ENCODE measurements at regions not wholly inside any gene's neighbourhood (a gene's known extent, or its start where the extent isn't known, plus 50 kb on each side); places are given as distances from the start of the nearest gene placed in this dataset.

- no peak for FAIRE-seq
Observed at GRCh38 chr6:132995432-132995831, 181.1 kb downstream of the RPS12 start.

More at GRCh38 chr6:132995432-132995831, 181.1 kb downstream of the RPS12 start:
- no peaks in the 10 kb centered on the region for H3K79me1 ChIP-seq (ENCODE audit: low read depth, low read length)
- H2BK15ac ChIP-seq (ENCODE audit: low read length) = no peak overlapping the region
- DNase-seq (ENCODE audit: low read depth in 1 of 2, low spot score in 2 of 2) = no peak
- H3K56ac ChIP-seq (replicated peaks; ENCODE audit: insufficient read length, low read depth, low read length) = no peak overlapping the region
- no peak overlapping the region for H2BK5ac ChIP-seq (ENCODE audit: low read depth, low read length)
- H3K4me2 ChIP-seq (ENCODE audit: insufficient read depth in 1 of 2, low read depth in 2 of 2, low read length in 2 of 2) = no peak overlapping the region
- no peak overlapping the region for H4K8ac ChIP-seq (ENCODE audit: extremely low read depth, insufficient read depth, low read length)
- H3K4me1 ChIP-seq (replicated peaks in 1 of 4; ENCODE audit: control insufficient read depth in 3 of 4, insufficient read depth in 4 of 4, low read length in 3 of 4) = no peaks in the 10 kb centered on the region
- H3K4ac ChIP-seq (replicated peaks; ENCODE audit: insufficient read length, low read depth, low read length) = no peak overlapping the region
- H3K27ac ChIP-seq (ENCODE audit: low read depth, low read length) = no peak overlapping the region
- H4K5ac ChIP-seq (ENCODE audit: insufficient read length, low read depth, low read length) = no peak overlapping the region
- H4K91ac ChIP-seq (replicated peaks; ENCODE audit: insufficient read length, low read length) = no peak overlapping the region
- no peaks in the 10 kb centered on the region for H3K79me2 ChIP-seq (ENCODE audit: control insufficient read depth in 1 of 2, insufficient read depth in 2 of 2, low read length in 2 of 2)
- ChIA-PET CTCF (ENCODE audit: partially characterized antibody) (interaction anchor here (1.2 kb wide), 1 partner anchor 33 kb away, joined by 3 read pairs; no protein-coding TSS in a partner anchor), POLR2A (ENCODE audit: partially characterized antibody) (no interaction called here)
- no peaks in the 10 kb centered on the region for H3K27me3 ChIP-seq (replicated peaks in 1 of 4; ENCODE audit: control insufficient read depth in 3 of 4, extremely low read depth in 1 of 4, insufficient read depth in 3 of 4, low read length in 3 of 4)
- TF ChIP-seq POU5F1 (IDR thresholded peaks at IDR 0.05; ENCODE audit: low read depth, low read length) = no peak
- no peak for TF ChIP-seq RAD21 (IDR thresholded peaks at IDR 0.05 in 1 of 2, conservative IDR thresholded peaks at IDR 0.05 in 1 of 2; ENCODE audit: low read depth in 2 of 2, low read length in 2 of 2)
- no peak for TF ChIP-seq PHF8 (conservative IDR thresholded peaks at IDR 0.05; ENCODE audit: low read depth, low read length)
- TF ChIP-seq TAF7 (optimal IDR thresholded peaks at IDR 0.05; ENCODE audit: borderline replicate concordance, low read depth, low read length) = no peak
- TF ChIP-seq CBX8 (IDR thresholded peaks at IDR 0.05; ENCODE audit: borderline replicate concordance, low read depth, low read length) = no peak
- no peak for TF ChIP-seq NRF1 (IDR thresholded peaks at IDR 0.05; ENCODE audit: low read depth, low read length)
- TF ChIP-seq SRF (IDR thresholded peaks at IDR 0.05; ENCODE audit: low read depth, low read length) = no peak
- no peak for TF ChIP-seq CHD2 (IDR thresholded peaks at IDR 0.05; ENCODE audit: low read length)
- no peak for TF ChIP-seq TCF12 (IDR thresholded peaks at IDR 0.05; ENCODE audit: low read depth, low read length)
- no peak for TF ChIP-seq KDM1A (IDR thresholded peaks at IDR 0.05; ENCODE audit: borderline replicate concordance, low read length)
- no peak for TF ChIP-seq RFX5 (IDR thresholded peaks at IDR 0.05; ENCODE audit: borderline replicate concordance, low read depth, low read length)
- TF ChIP-seq POLR2A (IDR thresholded peaks at IDR 0.05; ENCODE audit: control extremely low read depth in 1 of 2, low read depth in 2 of 2, low read length in 2 of 2) = no peak
- H3K36me3 ChIP-seq (ENCODE audit: control insufficient read depth in 2 of 4, insufficient read depth in 4 of 4, low read length in 3 of 4) = no peaks in the 10 kb centered on the region
- H3K23me2 ChIP-seq (ENCODE audit: low read depth, low read length) = no peaks in the 10 kb centered on the region
- no peak overlapping the region for H3K23ac ChIP-seq (ENCODE audit: insufficient read length)
- H3K9me3 ChIP-seq (ENCODE audit: insufficient read depth in 2 of 2, low read depth in 1 of 2, low read length in 1 of 2) = no peaks in the 10 kb centered on the region
- 96% methylated on average over 3 of the region's 3 CpGs; no CpG with 5 or more reads in 1 of the 2 experiments for WGBS, 2 experiments (ENCODE audit: extremely low coverage in 1 of 2, insufficient coverage in 1 of 2, insufficient read length in 1 of 2, insufficient replicate concordance in 2 of 2, low coverage in 1 of 2, low lambda C conversion rate in 2 of 2, missing lambda C conversion rate in 1 of 2)
- no peak overlapping the region for H2BK20ac ChIP-seq (ENCODE audit: low read length)
- no peak overlapping the region for H2AFZ ChIP-seq (ENCODE audit: low read length)
- H4K20me1 ChIP-seq (replicated peaks in 1 of 2; ENCODE audit: control insufficient read depth in 1 of 2, insufficient read depth in 2 of 2, low read length in 2 of 2) = no peaks in the 10 kb centered on the region
- H2AK5ac ChIP-seq (ENCODE audit: low read depth, low read length) = no peak overlapping the region
- H3K9ac ChIP-seq (replicated peaks in 1 of 4; ENCODE audit: extremely low read depth in 1 of 4, low read depth in 3 of 4, low read length in 3 of 4) = no peak overlapping the region
- no peak overlapping the region for H3K18ac ChIP-seq (ENCODE audit: extremely low read depth, low read length)
- no peak overlapping the region for H2BK12ac ChIP-seq (ENCODE audit: low read depth, low read length)
- H2BK120ac ChIP-seq (replicated peaks; ENCODE audit: low read depth, low read length) = no peak overlapping the region
- no peak overlapping the region for H3K14ac ChIP-seq (ENCODE audit: insufficient read length)
- no peak overlapping the region for H3K4me3 ChIP-seq (ENCODE audit: extremely low read depth in 1 of 4, insufficient read depth in 2 of 4, low read depth in 3 of 4, low read length in 4 of 4)

All from H1 (cell line).